HG02610 (cell line): ENCODE measurements at regions not wholly inside any gene's neighbourhood (a gene's known extent, or its start where the extent isn't known, plus 50 kb on each side); places are given as distances from the start of the nearest gene placed in this dataset.

Source experiments
- ATAC-seq: cut with Tn5 transposase; IDR thresholded peaks from one replicate; pipeline ENCODE4 v1.9.1; 2021; ENCODE audit warnings: mild to moderate bottlenecking, moderate library complexity; ENCODE audit not compliant: unreplicated experiment

- no peak for ATAC-seq
Measured at GRCh38 chr1:5720045-5720444, 272.2 kb downstream of the NPHP4 start.

GRCh38 chr1:5718831-5719632 is 273.2 kb downstream of the NPHP4 start:
- ATAC-seq = no peak

- ATAC-seq = no peak
Measured at GRCh38 chr1:5717031-5717682, 275.1 kb downstream of the NPHP4 start.

- no peak for ATAC-seq
Measured at GRCh38 chr1:5716126-5716525, 276.1 kb downstream of the NPHP4 start.

GRCh38 chr1:5713101-5714010 is 278.9 kb downstream of the NPHP4 start:
- no peak for ATAC-seq

GRCh38 chr1:5711956-5712645 is 280.1 kb downstream of the NPHP4 start:
- ATAC-seq = no peak

- no peak for ATAC-seq
Measured at GRCh38 chr1:5711079-5711478, 281.1 kb downstream of the NPHP4 start.

GRCh38 chr1:5709976-5710375 is 282.2 kb downstream of the NPHP4 start:
- no peak for ATAC-seq

GRCh38 chr1:5709461-5709975 is 282.7 kb downstream of the NPHP4 start:
- ATAC-seq = no peak

GRCh38 chr1:5708346-5709245 is 283.6 kb downstream of the NPHP4 start:
- ATAC-seq = no peak

GRCh38 chr1:5707566-5708345 is 284.5 kb downstream of the NPHP4 start:
- no peak for ATAC-seq

- ATAC-seq = no peak
Measured at GRCh38 chr1:5706239-5706638, 286.0 kb downstream of the NPHP4 start.

GRCh38 chr1:5705751-5706150 is 286.5 kb downstream of the NPHP4 start:
- ATAC-seq = no peak

GRCh38 chr1:5704561-5705514 is 287.4 kb downstream of the NPHP4 start:
- ATAC-seq = no peak

- ATAC-seq = no peak
Measured at GRCh38 chr1:5701642-5702041, 290.6 kb downstream of the NPHP4 start.

- no peak for ATAC-seq
Measured at GRCh38 chr1:5693568-5693967, 298.7 kb downstream of the NPHP4 start.

GRCh38 chr1:5692664-5693063 is 299.6 kb downstream of the NPHP4 start:
- no peak for ATAC-seq
